GM12873 (cell line): ENCODE measurements at regions not wholly inside any gene's neighbourhood (a gene's known extent, or its start where the extent isn't known, plus 50 kb on each side); places are given as distances from the start of the nearest gene placed in this dataset.

Experiments used
- TF ChIP-seq, protein P1 (sequence below): IDR thresholded peaks from 2 replicates; pipeline ENCODE4 v1.5.1; 2012; ENCODE audit warnings: low read depth, mild to moderate bottlenecking, moderate library complexity, low read length, control low read depth; ENCODE audit not compliant: insufficient read depth; ENCODE audit errors: missing control alignments

DNA sequence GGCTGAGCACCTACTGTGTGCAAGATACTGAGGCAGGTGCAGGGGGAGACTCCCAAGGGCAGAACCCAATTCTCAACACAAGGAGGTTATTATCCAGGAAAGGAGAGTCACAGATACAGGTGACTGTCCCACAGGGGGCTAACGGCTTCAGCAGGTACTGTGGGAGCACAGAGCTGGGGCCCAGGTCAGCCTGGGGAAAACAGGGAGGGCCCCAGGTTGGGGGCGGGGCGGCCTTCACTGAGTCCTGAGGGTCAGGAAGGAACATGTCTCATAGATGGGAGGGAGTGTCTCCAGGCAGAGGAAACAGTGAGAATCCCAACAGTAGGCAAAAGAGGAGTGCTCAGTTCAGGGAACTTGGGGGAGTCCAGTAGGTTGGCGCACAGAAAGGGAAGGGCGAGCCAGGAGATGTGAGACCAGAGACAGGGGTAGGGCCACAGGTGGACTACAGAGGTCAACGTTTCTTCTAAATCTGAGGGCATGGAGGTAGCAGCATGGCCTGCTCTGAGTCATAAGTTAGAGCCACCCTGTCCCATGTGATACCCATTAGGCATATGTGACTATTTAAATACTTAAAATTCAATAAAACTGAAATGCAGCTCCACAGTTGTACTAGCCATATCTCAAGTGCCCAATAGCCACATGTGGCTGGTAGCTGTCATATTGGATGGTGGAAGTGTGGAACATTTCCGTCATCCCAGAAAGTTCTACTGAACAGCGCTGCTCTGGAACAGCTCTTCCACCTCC is 157.2 kb downstream of the TTC32 start:
- TF ChIP-seq, protein P1, sequence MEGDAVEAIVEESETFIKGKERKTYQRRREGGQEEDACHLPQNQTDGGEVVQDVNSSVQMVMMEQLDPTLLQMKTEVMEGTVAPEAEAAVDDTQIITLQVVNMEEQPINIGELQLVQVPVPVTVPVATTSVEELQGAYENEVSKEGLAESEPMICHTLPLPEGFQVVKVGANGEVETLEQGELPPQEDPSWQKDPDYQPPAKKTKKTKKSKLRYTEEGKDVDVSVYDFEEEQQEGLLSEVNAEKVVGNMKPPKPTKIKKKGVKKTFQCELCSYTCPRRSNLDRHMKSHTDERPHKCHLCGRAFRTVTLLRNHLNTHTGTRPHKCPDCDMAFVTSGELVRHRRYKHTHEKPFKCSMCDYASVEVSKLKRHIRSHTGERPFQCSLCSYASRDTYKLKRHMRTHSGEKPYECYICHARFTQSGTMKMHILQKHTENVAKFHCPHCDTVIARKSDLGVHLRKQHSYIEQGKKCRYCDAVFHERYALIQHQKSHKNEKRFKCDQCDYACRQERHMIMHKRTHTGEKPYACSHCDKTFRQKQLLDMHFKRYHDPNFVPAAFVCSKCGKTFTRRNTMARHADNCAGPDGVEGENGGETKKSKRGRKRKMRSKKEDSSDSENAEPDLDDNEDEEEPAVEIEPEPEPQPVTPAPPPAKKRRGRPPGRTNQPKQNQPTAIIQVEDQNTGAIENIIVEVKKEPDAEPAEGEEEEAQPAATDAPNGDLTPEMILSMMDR: no peak

DNA sequence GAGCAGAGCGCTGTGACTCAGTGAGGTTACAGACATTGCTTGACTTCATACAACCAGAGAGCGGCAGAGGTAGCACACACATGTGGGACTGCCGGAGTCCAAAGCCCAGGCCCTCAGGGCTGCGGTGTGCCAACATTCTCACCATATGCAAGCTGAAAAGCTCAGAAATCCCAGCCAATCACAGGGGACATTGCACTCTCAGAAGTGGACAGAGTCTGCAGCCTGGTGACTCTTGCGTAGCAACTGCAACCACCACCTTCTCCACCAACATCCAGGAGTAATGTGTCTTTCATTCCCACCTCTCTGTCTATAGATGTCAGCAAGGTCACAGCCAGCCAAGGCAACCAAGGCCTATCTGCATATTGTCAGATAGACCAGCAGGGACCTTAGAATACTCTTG is 158.1 kb downstream of the TTC32 start:
- TF ChIP-seq, protein P1: no peak

DNA sequence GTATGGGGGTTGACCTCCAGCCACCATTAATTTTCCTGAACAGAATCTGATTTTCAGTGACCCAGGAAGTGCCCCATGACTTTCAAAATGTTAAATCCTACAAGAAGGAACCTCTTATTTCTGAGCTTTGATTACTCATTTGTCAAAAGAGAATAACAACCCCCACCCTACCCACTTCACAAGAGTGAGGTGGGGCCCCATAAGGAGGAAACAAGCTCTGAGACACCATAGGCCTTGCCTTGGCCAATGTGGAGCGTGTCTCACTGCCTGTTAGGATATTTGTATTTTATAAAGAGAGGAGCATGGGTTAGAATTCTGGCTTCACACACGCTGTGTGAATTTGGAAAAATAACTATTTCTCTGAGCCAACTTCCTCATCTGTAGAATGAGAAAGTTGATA is 158.9 kb downstream of the TTC32 start:
- TF ChIP-seq, protein P1: no peak

GRCh38 chr2:19739256-19739655 is 162.5 kb downstream of the TTC32 start:
- TF ChIP-seq, protein P1: no peak

DNA sequence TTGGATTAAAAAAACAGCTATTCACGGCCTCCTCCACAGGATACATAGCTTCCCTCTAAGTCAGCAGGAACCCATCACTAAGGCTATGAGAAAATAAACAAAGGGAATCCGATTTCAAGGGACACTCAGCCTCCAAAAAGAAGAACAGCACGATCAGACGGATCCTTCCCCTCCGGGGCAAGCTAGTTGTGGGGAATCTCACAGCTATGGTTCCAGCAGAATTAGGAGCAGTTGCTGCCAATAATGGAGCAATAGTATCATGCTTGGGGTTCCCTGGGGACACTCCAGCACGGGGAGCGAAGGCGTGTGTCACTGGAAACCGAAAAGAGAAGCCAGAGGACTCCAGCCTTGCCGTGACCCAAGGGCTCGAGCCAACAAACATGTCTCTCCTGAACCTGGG is 163.1 kb downstream of the TTC32 start:
- TF ChIP-seq, protein P1: no peak

GRCh38 chr2:19736191-19736831 is 165.5 kb downstream of the TTC32 start:
- TF ChIP-seq, protein P1: no peak

- TF ChIP-seq, protein P1: no peak
Measured at GRCh38 chr2:19733951-19734425, 167.8 kb downstream of the TTC32 start.
